Keratinocyte (primary cell): ENCODE measurements at regions not wholly inside any gene's neighbourhood (a gene's known extent, or its start where the extent isn't known, plus 50 kb on each side); places are given as distances from the start of the nearest gene placed in this dataset.

Source experiments
- CTCF ChIP-seq, 3 experiments: IDR thresholded peaks in 1 of 3; conservative IDR thresholded peaks in 1 of 3; optimal IDR thresholded peaks in 1 of 3; 2 replicates in 2 of 3; 3 replicates in 1 of 3; pipeline versions ENCODE3 to v1.5.1; 2011; ENCODE audit warnings: low read length in 3 of 3, mild to moderate bottlenecking in 3 of 3, moderate library complexity in 2 of 3, control low read depth in 1 of 3, inconsistent platforms in 1 of 3; ENCODE audit not compliant: insufficient read depth in 2 of 3; ENCODE audit errors: extremely low read depth in 1 of 3
- EZH2 ChIP-seq: IDR thresholded peaks from one replicate; pipeline ENCODE4 v1.6.1; 2012; ENCODE audit warnings: inconsistent platforms, mild to moderate bottlenecking, low read length, moderate library complexity

- TF ChIP-seq CTCF (optimal IDR thresholded peaks at IDR 0.05 in 1 of 3, IDR thresholded peaks at IDR 0.05 in 1 of 3, conservative IDR thresholded peaks at IDR 0.05 in 1 of 3; ENCODE audit: extremely low read depth in 1 of 3, insufficient read depth in 2 of 3, low read length in 3 of 3) (no peak), EZH2 (no peak)
Observed at GRCh38 chr3:124632566-124633140, 97.6 kb upstream of the UMPS start.
